ENCODE measurements at regions not wholly inside any gene's neighbourhood (a gene's known extent, or its start where the extent isn't known, plus 50 kb on each side); places are given as distances from the start of the nearest gene placed in this dataset.

DNA sequence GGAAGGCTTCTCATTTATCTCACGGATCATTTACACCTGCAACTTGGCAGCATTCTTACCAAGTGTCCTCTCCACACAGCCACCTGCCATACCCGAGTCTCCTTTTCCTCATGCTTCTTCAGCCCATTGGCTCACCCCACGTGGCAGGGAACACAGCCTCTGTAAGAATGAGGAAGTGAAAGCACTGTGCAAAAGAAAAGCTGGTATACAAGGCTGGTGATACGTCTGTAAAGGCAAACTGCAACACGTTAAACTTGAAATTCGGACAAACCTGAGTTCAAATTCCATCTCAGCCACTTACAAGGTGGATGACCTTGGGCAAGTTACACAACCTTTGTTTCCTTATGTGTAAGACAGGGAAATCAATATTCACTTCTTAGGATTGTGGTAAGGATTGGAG, 164.0 kb upstream of the RASGEF1B start (continued):
- TF ChIP-seq KAT2A (conservative IDR thresholded peaks at IDR 0.05; ENCODE audit: control insufficient read depth, low read depth, low read length) (no peak), EED (IDR thresholded peaks at IDR 0.05; ENCODE audit: low read depth) (no peak), RB1 (IDR thresholded peaks at IDR 0.05; ENCODE audit: borderline replicate concordance) (no peak), BMI1 (IDR thresholded peaks at IDR 0.05; ENCODE audit: borderline replicate concordance) (no peak), NRF1 (conservative IDR thresholded peaks at IDR 0.05; ENCODE audit: low read depth, low read length) (no peak)
- TF ChIP-seq, protein P1, sequence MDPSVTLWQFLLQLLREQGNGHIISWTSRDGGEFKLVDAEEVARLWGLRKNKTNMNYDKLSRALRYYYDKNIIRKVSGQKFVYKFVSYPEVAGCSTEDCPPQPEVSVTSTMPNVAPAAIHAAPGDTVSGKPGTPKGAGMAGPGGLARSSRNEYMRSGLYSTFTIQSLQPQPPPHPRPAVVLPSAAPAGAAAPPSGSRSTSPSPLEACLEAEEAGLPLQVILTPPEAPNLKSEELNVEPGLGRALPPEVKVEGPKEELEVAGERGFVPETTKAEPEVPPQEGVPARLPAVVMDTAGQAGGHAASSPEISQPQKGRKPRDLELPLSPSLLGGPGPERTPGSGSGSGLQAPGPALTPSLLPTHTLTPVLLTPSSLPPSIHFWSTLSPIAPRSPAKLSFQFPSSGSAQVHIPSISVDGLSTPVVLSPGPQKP (IDR thresholded peaks at IDR 0.05; ENCODE audit: low read depth, low read length): no peak
- TF ChIP-seq, protein P2, sequence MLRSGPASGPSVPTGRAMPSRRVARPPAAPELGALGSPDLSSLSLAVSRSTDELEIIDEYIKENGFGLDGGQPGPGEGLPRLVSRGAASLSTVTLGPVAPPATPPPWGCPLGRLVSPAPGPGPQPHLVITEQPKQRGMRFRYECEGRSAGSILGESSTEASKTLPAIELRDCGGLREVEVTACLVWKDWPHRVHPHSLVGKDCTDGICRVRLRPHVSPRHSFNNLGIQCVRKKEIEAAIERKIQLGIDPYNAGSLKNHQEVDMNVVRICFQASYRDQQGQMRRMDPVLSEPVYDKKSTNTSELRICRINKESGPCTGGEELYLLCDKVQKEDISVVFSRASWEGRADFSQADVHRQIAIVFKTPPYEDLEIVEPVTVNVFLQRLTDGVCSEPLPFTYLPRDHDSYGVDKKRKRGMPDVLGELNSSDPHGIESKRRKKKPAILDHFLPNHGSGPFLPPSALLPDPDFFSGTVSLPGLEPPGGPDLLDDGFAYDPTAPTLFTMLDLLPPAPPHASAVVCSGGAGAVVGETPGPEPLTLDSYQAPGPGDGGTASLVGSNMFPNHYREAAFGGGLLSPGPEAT (IDR thresholded peaks at IDR 0.05; ENCODE audit: low read depth): no peak
- TF ChIP-seq, protein P3, sequence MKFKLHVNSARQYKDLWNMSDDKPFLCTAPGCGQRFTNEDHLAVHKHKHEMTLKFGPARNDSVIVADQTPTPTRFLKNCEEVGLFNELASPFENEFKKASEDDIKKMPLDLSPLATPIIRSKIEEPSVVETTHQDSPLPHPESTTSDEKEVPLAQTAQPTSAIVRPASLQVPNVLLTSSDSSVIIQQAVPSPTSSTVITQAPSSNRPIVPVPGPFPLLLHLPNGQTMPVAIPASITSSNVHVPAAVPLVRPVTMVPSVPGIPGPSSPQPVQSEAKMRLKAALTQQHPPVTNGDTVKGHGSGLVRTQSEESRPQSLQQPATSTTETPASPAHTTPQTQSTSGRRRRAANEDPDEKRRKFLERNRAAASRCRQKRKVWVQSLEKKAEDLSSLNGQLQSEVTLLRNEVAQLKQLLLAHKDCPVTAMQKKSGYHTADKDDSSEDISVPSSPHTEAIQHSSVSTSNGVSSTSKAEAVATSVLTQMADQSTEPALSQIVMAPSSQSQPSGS (IDR thresholded peaks at IDR 0.05; ENCODE audit: low read length): no peak

Data from GM12878 (cell line).